IMR-90 (cell line): ENCODE measurements at regions not wholly inside any gene's neighbourhood (a gene's known extent, or its start where the extent isn't known, plus 50 kb on each side); places are given as distances from the start of the nearest gene placed in this dataset.

ENCODE experiments used
- ATAC-seq: fragments of 200-7000 bp; cut with Tn5 transposase; 2 replicates; pipeline ENCODE4 v1.9.1; 2020; ENCODE audit warnings: low read depth, mild to moderate bottlenecking, moderate library complexity
- BruUV-seq: library from RNA; stranded (reverse); fragments of 400-500 nt; replicated peaks from 2 replicates; lab custom pipeline; 2021; lab: Mats Ljungman, UMichigan
- CTCF ChIA-PET: fragments of 300-600 bp; formaldehyde crosslinking; extraction: SDS; loops from one replicate; lab custom pipeline; 2021; ENCODE audit warnings: antibody characterized with exemption; lab: Yijun Ruan, JAX
- POLR2A ChIA-PET: fragments of 300-600 bp; sonication (Branson Sonifier 250); formaldehyde crosslinking; loops from one replicate; lab custom pipeline; 2022; ENCODE audit warnings: antibody characterized with exemption; ENCODE audit not compliant: unreplicated experiment; lab: Charles Lee
- DNase-seq: peaks from one replicate; pipeline ENCODE4 v3.0.0; 2013
- H2AFZ ChIP-seq: replicated peaks from 2 replicates; pipeline ENCODE3; 2013; ENCODE audit warnings: low read length, mild to moderate bottlenecking; ENCODE audit not compliant: poor library complexity
- H2AK5ac ChIP-seq: 2 replicates; pipeline ENCODE4 v1.6.1; 2013; ENCODE audit warnings: low read depth, low read length, inconsistent platforms
- H2AK9ac ChIP-seq: replicated peaks from 2 replicates; pipeline ENCODE3; 2013; ENCODE audit warnings: mild to moderate bottlenecking, low read depth, low read length, moderate library complexity; ENCODE audit not compliant: poor library complexity
- H2BK120ac ChIP-seq: 2 replicates; pipeline ENCODE4 v1.6.1; 2013; ENCODE audit warnings: low read depth, low read length, inconsistent platforms
- H2BK15ac ChIP-seq: 3 replicates; pipeline ENCODE4 v1.6.1; 2013; ENCODE audit warnings: low read depth, low read length, inconsistent platforms
- H2BK20ac ChIP-seq: 2 replicates; pipeline ENCODE4 v1.6.1; 2013; ENCODE audit warnings: low read depth, mild to moderate bottlenecking, inconsistent platforms, low read length, moderate library complexity
- H2BK5ac ChIP-seq: 2 replicates; pipeline ENCODE4 v1.6.1; 2013; ENCODE audit warnings: mild to moderate bottlenecking, low read depth, low read length, inconsistent platforms; ENCODE audit not compliant: poor library complexity, severe bottlenecking
- H3K14ac ChIP-seq: replicated peaks from 2 replicates; pipeline ENCODE4 v1.6.1; 2013; ENCODE audit warnings: low read depth, low read length, inconsistent platforms
- H3K18ac ChIP-seq: 2 replicates; pipeline ENCODE4 v1.6.1; 2013; ENCODE audit warnings: low read depth, low read length, control low read depth
- H3K23ac ChIP-seq: 2 replicates; pipeline ENCODE4 v1.6.1; 2013; ENCODE audit warnings: low read depth, low read length, inconsistent platforms
- H3K27ac ChIP-seq: 2 replicates; pipeline ENCODE4 v1.5.1; 2013; ENCODE audit warnings: mild to moderate bottlenecking, control low read depth, low read length; ENCODE audit not compliant: insufficient read depth
- H3K27me3 ChIP-seq: 2 replicates; pipeline ENCODE4 v1.6.1; 2013; ENCODE audit warnings: low read length; ENCODE audit not compliant: control insufficient read depth, insufficient read depth
- H3K36me3 ChIP-seq: 2 replicates; pipeline ENCODE4 v1.6.1; 2013; ENCODE audit warnings: low read length, mixed read lengths; ENCODE audit not compliant: control insufficient read depth, insufficient read depth
- H3K4ac ChIP-seq: 2 replicates; pipeline ENCODE4 v1.6.1; 2013; ENCODE audit warnings: low read depth, low read length, inconsistent platforms
- H3K4me1 ChIP-seq: 2 replicates; pipeline ENCODE4 v1.6.1; 2013; ENCODE audit warnings: low read length, mixed read lengths; ENCODE audit not compliant: control insufficient read depth, insufficient read depth
- H3K4me2 ChIP-seq: 2 replicates; pipeline ENCODE4 v1.6.1; 2013; ENCODE audit warnings: low read depth, mild to moderate bottlenecking, control low read depth, low read length, moderate library complexity
- H3K4me3 ChIP-seq: 2 replicates; pipeline ENCODE4 v1.5.1; 2013; ENCODE audit warnings: low read depth, mild to moderate bottlenecking, control low read depth, low read length, moderate library complexity; ENCODE audit not compliant: insufficient read depth
- H3K56ac ChIP-seq: 2 replicates; pipeline ENCODE4 v1.6.1; 2013; ENCODE audit warnings: low read length, inconsistent platforms; ENCODE audit not compliant: insufficient read depth; ENCODE audit errors: extremely low read depth
- H3K79me1 ChIP-seq, 2 experiments: 2 replicates each; pipeline ENCODE4 v1.6.1; 2013; ENCODE audit warnings: low read length in 2 of 2, inconsistent platforms in 1 of 2, low read depth in 1 of 2
- H3K9ac ChIP-seq: 2 replicates; pipeline ENCODE4 v1.6.1; 2013; ENCODE audit warnings: low read depth, low read length, control low read depth
- H3K9me1 ChIP-seq: 2 replicates; pipeline ENCODE4 v1.6.1; 2013; ENCODE audit warnings: low read length, inconsistent platforms; ENCODE audit not compliant: insufficient read depth
- H3K9me3 ChIP-seq: 2 replicates; pipeline ENCODE4 v1.6.1; 2013; ENCODE audit warnings: low read length; ENCODE audit not compliant: control insufficient read depth, insufficient read depth
- H4K20me1 ChIP-seq: 2 replicates; pipeline ENCODE4 v1.6.1; 2013; ENCODE audit warnings: low read length, inconsistent platforms; ENCODE audit not compliant: insufficient read depth
- H4K5ac ChIP-seq: 2 replicates; pipeline ENCODE4 v1.6.1; 2013; ENCODE audit warnings: mild to moderate bottlenecking, low read depth, low read length, control low read depth
- H4K8ac ChIP-seq, 2 experiments: 2 replicates each; pipeline ENCODE4 v1.6.1; 2013; ENCODE audit warnings: low read depth in 2 of 2, low read length in 2 of 2, control low read depth in 1 of 2, inconsistent platforms in 1 of 2
- H4K91ac ChIP-seq: 2 replicates; pipeline ENCODE4 v1.6.1; 2013; ENCODE audit warnings: low read depth, low read length, inconsistent platforms; ENCODE audit not compliant: insufficient read depth
- BHLHE40 ChIP-seq: fragments of 150-350 bp; IDR thresholded peaks from 2 replicates; pipeline ENCODE4 v1.6.1; 2016; ENCODE audit warnings: mild to moderate bottlenecking, low read depth, low read length
- CEBPB ChIP-seq: IDR thresholded peaks from 2 replicates; pipeline ENCODE4 v1.6.1; 2012; ENCODE audit warnings: low read depth, low read length, improper control_type of control experiment
- CHD1 ChIP-seq: IDR thresholded peaks from 2 replicates; pipeline ENCODE4 v1.6.1; 2012; ENCODE audit warnings: low read depth, low read length, improper control_type of control experiment
- FOS ChIP-seq: fragments of 150-350 bp; IDR thresholded peaks from 2 replicates; pipeline ENCODE4 v1.6.1; 2016; ENCODE audit warnings: low read depth, low read length
- MAFK ChIP-seq: IDR thresholded peaks from 2 replicates; pipeline ENCODE4 v1.6.1; 2012; ENCODE audit warnings: low read depth, low read length, improper control_type of control experiment
- MAZ ChIP-seq: IDR thresholded peaks from 2 replicates; pipeline ENCODE4 v1.6.1; 2012; ENCODE audit warnings: low read depth, mild to moderate bottlenecking, low read length, improper control_type of control experiment, moderate library complexity, borderline replicate concordance
- MXI1 ChIP-seq: IDR thresholded peaks from 2 replicates; pipeline ENCODE4 v1.6.1; 2012; ENCODE audit warnings: low read depth, mild to moderate bottlenecking, low read length, moderate library complexity, borderline replicate concordance
- NFE2L2 ChIP-seq: fragments of 150-350 bp; IDR thresholded peaks from 2 replicates; pipeline ENCODE4 v1.6.1; 2016; ENCODE audit warnings: low read depth, mild to moderate bottlenecking, low read length
- POLR2A ChIP-seq: IDR thresholded peaks from 2 replicates; pipeline ENCODE4 v1.6.1; 2012; ENCODE audit warnings: mild to moderate bottlenecking, low read depth, low read length
- RAD21 ChIP-seq: IDR thresholded peaks from 2 replicates; pipeline ENCODE4 v1.6.1; 2012; ENCODE audit warnings: low read length, improper control_type of control experiment
- RCOR1 ChIP-seq: IDR thresholded peaks from 2 replicates; pipeline ENCODE4 v1.6.1; 2012; ENCODE audit warnings: mild to moderate bottlenecking, low read length, improper control_type of control experiment; ENCODE audit not compliant: insufficient replicate concordance
- RFX5 ChIP-seq: IDR thresholded peaks from 2 replicates; pipeline ENCODE4 v1.8.0; 2012; ENCODE audit warnings: low read depth, mild to moderate bottlenecking, low read length, moderate library complexity
- SMC3 ChIP-seq: fragments of 150-350 bp; IDR thresholded peaks from 2 replicates; pipeline ENCODE4 v1.6.1; 2016; ENCODE audit warnings: low read depth, mild to moderate bottlenecking, antibody characterized with exemption, low read length, moderate library complexity
- WGBS, 2 experiments: methylation state at CpG; one replicate each; pipeline versions ENCODE4 v1.1.5 to v1.1.7; 2013; ENCODE audit warnings: missing lambda C conversion rate in 2 of 2; ENCODE audit not compliant: insufficient read length in 1 of 2; ENCODE audit errors: extremely low coverage in 2 of 2; 5-methylcytosine and 5-hydroxymethylcytosine counted together
- dilution Hi-C: fragments of 300-500 bp; cut with HindIII; formaldehyde crosslinking; loops from one replicate; pipeline ENCODE4 v1.14.3; 2018; ENCODE audit warnings: low sequenced_read_pairs; ENCODE audit not compliant: unreplicated experiment
- in situ Hi-C: fragments of 300-500 bp; cut with MboI; formaldehyde crosslinking; loops from 3 replicates; pipeline ENCODE4 v1.14.3; 2019; ENCODE audit warnings: low sequenced_read_pairs, inconsistent platforms, mixed read lengths
- intact Hi-C: fragments of 100-400 bp; cut with micrococcal nuclease; formaldehyde crosslinking; loops from 2 replicates; pipeline ENCODE4 v1.10.0; 2022
- TF ChIP-seq, protein P1 (sequence below): fragments of 150-350 bp; IDR thresholded peaks from 2 replicates; pipeline ENCODE4 v1.6.1; 2016; ENCODE audit warnings: low read depth, mild to moderate bottlenecking, low read length, moderate library complexity, borderline replicate concordance
- TF ChIP-seq, protein P2 (sequence below): conservative IDR thresholded peaks from 2 replicates; pipeline ENCODE4 v1.5.1; 2012; ENCODE audit warnings: mild to moderate bottlenecking, low read depth, low read length, improper control_type of control experiment
- TF ChIP-seq, protein P3 (sequence below): fragments of 150-350 bp; IDR thresholded peaks from 2 replicates; pipeline ENCODE4 v1.6.1; 2017; ENCODE audit warnings: mild to moderate bottlenecking, antibody characterized with exemption, low read length, low read depth

DNA sequence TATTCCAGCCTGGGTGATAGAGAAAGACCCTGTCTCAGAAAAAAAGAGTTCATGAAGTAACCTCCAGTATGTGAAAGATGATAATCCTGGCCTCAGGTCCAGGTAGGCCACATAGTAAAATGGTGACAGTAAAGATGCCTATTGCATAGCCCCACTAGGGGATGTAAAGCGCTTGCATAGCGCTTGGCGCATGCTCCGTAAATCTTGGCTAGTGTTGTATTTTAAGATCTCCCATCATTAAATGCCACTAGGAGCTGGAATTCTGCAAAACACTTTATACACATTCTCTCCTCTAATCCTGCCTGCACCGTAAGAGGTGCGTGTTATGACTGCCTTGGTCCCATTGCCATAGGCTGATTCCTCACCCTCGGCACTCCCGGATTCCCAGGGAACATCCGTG is 153.6 kb downstream of the TFCP2L1 start:
- Histone ChIP-seq H3K27me3 (peaks cover 41% of the 10 kb centered on the region), H2BK20ac (no peak overlapping the region), H3K79me1 (no peaks in the 10 kb centered on the region), H3K56ac (no peak overlapping the region), H3K18ac (no peak overlapping the region), H2BK5ac (no peak overlapping the region), H2AFZ (no peak overlapping the region), H2BK120ac (no peak overlapping the region), H4K8ac (no peak overlapping the region), H3K4ac (no peak overlapping the region), H3K4me1 (no peaks in the 10 kb centered on the region), H4K5ac (no peak overlapping the region), H3K4me2 (no peak overlapping the region), H2BK15ac (no peak overlapping the region), H3K36me3 (no peaks in the 10 kb centered on the region), H3K27ac (no peak overlapping the region), H3K23ac (no peak overlapping the region), H2AK5ac (no peak overlapping the region), H4K91ac (no peak overlapping the region), H3K9me1 (0 out of 2 replicates have a peak, but pooled peaks cover 6% of the 10 kb centered on the region), H2AK9ac (no peak overlapping the region), H3K9me3 (no peaks in the 10 kb centered on the region), H3K14ac (no peak overlapping the region), H4K20me1 (no peaks in the 10 kb centered on the region), H3K9ac (no peak overlapping the region), H3K4me3 (no peak overlapping the region)
- intact Hi-C loops (no loop called here), in situ Hi-C loops (no loop called here), dilution Hi-C loops (no loop called here)
- POLR2A ChIA-PET: no interaction called here
- TF ChIP-seq CEBPB: no peak
- TF ChIP-seq BHLHE40: no peak
- TF ChIP-seq SMC3: no peak
- TF ChIP-seq, protein P1, sequence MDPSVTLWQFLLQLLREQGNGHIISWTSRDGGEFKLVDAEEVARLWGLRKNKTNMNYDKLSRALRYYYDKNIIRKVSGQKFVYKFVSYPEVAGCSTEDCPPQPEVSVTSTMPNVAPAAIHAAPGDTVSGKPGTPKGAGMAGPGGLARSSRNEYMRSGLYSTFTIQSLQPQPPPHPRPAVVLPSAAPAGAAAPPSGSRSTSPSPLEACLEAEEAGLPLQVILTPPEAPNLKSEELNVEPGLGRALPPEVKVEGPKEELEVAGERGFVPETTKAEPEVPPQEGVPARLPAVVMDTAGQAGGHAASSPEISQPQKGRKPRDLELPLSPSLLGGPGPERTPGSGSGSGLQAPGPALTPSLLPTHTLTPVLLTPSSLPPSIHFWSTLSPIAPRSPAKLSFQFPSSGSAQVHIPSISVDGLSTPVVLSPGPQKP: no peak
- TF ChIP-seq RAD21: no peak
- TF ChIP-seq NFE2L2: no peak
- TF ChIP-seq, protein P2, sequence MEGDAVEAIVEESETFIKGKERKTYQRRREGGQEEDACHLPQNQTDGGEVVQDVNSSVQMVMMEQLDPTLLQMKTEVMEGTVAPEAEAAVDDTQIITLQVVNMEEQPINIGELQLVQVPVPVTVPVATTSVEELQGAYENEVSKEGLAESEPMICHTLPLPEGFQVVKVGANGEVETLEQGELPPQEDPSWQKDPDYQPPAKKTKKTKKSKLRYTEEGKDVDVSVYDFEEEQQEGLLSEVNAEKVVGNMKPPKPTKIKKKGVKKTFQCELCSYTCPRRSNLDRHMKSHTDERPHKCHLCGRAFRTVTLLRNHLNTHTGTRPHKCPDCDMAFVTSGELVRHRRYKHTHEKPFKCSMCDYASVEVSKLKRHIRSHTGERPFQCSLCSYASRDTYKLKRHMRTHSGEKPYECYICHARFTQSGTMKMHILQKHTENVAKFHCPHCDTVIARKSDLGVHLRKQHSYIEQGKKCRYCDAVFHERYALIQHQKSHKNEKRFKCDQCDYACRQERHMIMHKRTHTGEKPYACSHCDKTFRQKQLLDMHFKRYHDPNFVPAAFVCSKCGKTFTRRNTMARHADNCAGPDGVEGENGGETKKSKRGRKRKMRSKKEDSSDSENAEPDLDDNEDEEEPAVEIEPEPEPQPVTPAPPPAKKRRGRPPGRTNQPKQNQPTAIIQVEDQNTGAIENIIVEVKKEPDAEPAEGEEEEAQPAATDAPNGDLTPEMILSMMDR: no peak
- TF ChIP-seq FOS: no peak
- TF ChIP-seq POLR2A: no peak
- no peak for TF ChIP-seq CHD1
- TF ChIP-seq, protein P3, sequence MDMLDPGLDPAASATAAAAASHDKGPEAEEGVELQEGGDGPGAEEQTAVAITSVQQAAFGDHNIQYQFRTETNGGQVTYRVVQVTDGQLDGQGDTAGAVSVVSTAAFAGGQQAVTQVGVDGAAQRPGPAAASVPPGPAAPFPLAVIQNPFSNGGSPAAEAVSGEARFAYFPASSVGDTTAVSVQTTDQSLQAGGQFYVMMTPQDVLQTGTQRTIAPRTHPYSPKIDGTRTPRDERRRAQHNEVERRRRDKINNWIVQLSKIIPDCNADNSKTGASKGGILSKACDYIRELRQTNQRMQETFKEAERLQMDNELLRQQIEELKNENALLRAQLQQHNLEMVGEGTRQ: no peak
- no peak for TF ChIP-seq MAZ
- TF ChIP-seq RFX5: no peak
- no peak for TF ChIP-seq RCOR1
- TF ChIP-seq MAFK: no peak
- TF ChIP-seq MXI1: no peak
- DNase-seq: no peak
- ATAC-seq: no peak
- WGBS, 2 experiments: no CpG with 5 or more reads among the region's 9 CpGs
- CTCF ChIA-PET: no interaction called here
- no TSS peak for BruUV-seq
